IPS DF 19.7 (cell line): ENCODE measurements at regions not wholly inside any gene's neighbourhood (a gene's known extent, or its start where the extent isn't known, plus 50 kb on each side); places are given as distances from the start of the nearest gene placed in this dataset.

ENCODE experiments used
- DNase-seq: peaks from one replicate; pipeline ENCODE4 v3.0.0-alpha.2; 2013; ENCODE audit warnings: low read depth, low spot score

DNA sequence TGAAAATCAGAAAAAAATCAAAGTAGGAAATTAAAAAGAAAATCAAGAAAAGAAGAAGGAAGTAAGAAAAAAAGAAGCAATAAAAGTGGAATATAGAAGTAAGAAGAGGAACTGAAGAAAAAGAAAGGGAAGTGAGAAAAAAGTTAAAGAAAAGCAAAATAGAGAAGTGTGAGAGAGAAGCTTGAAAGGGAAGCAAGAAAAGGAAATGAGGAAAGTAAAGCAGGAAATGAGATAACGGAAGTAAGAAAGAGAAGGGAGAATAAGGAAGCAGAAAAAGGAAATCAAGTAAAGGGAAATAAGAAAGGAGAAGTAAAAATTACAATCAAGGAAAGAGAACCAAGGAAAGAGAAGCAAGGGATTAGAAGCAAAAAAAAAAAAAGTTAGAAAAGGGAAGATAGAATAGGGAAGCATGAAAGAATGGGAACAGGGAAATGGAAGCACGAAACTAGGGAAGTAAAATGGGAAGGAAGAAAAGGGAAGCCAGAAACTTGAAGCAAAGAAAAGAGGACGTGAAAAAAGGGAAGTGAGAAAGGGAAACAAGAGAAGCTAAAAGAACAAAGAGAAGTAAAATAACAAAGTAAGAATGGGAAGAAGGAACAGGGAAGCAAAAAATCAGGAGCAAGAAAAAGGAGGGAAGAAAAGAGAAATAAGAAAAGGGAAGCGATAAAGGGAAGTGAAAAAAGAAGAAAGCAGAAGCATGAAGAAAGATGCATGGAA lies 243.3 kb upstream of the NCKAP5 start:
- no peak for DNase-seq

DNA sequence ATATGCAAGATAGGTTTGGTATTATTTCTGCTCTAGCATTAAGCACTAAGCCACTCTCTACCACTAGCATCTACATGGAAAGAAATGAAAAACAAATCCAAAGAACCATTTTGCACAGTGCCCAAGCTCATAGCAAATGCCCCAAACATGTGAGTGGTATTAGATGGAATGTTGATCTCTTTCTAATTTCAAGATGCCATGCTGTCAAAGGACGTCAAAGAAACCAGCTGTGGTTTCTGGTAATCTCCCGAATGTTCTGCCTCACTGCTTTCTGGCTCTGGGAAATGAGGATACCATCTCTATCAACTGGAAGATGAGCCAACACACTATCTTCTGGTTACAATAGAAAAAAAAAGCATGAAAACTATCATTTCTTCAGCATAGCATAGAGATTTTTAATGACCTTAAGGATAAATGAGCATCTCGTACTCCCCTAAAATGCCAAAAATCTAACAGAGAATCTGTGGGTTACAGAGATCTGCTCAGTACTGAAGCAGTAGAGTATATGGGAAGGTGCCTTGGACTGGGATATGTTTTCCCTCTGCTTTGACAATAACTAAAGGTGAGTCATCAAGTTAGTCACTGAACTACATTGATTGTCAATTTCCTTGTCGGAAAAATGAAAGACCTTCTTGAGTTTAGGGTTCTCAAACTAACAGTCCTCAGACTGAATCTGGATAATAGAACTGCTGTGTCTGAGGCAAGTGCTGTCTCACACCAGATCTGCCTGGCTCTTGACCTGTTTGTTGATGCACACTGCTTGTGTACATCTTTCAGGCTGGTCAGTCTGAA lies 244.8 kb upstream of the NCKAP5 start:
- DNase-seq = no peak

DNA sequence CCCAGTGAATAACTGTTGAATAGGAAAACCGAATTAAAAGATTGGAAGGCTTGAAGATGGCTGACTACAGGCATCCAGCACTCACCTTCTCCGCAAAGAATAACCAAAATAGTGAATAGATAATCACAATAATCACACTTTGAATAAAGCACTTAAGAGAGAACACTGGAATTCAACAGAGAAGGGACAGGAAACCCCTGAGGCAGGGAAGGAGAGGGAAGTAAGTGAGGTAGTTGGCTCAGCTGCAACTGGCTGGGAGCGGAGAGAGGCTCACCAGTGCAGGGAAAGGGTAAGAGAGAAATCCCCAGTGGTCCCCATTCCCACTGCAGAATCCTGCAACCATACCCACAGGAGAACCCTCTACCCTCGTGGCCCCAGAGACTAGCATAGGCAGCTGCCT lies 246.6 kb upstream of the NCKAP5 start:
- no peak for DNase-seq

DNA sequence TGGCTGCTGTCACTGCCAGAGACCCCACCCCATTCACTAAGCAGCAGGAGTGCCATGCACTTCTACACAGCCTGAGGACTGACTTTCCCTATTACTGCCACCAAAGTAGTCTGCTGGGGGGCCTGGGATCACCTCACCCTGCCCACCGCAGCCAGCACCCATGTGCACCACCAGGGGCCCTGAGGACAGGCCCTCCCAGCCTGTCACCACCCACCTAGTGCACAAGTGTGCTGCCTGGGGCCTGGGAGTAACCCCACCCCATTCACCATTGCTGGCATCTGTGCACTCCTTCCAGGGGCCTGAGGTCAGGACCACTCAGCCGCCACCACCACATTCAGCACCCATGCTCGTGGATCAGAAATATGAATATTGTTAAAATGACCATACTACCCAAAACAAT lies 247.8 kb upstream of the NCKAP5 start:
- no peak for DNase-seq

DNA sequence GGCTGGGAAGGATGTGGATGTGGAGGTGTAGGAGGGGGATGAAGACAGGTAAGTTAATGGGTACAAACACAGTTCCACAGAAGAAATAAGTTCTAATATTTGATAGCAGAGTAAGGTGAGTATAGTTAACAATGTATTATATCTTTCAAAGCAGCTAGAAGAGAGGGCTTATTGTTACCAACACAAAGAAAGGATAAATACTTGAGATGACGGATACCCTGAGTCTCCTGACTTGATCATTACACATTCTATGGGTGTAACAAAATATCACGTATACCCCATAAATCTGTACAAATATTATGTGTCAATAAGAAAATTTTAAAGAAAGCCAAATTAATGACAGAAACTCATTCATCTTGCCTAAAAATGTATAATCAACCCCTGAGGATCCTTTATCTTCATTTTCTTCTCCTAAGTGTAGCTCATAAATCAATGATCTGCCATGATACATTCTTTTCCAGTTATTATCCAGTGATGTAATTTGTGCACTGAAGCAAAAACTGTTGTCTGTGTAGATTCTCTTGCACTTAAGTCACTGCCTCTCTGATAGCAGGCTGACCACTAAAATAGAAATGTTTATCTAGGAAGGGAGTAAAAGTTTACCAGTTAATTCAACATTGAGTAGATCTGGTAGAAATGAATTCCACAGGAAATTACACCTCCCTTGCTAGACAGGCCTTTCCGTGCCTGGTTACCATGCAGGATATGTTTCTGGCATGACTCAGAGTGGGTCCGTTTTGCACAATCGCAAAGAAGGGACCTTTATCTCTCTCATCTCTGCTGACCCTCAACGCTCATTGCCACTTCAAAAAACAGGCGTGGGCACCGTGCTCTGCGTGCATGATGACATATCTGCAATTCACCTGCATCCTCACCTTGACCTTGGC lies 249.7 kb upstream of the NCKAP5 start:
- DNase-seq = no peak

DNA sequence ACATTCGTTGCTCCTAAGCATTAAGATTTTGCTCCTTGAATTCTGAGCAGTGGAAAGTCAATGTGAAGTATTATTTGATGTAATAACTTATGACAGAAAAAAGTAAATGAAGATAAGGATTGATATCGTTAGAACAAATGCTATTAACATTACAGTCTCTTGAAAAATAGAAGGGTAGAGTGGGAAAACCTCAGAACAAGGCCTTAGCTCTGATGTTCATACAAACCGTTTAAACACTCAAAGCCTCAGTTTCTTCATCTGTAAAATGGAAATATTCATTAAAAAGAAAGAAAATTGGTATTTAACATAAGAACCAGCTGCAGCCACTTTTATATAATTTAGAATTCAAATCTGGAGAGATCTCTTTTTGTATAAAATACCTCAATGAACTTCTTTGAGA lies 250.4 kb upstream of the NCKAP5 start:
- no peak for DNase-seq

DNA sequence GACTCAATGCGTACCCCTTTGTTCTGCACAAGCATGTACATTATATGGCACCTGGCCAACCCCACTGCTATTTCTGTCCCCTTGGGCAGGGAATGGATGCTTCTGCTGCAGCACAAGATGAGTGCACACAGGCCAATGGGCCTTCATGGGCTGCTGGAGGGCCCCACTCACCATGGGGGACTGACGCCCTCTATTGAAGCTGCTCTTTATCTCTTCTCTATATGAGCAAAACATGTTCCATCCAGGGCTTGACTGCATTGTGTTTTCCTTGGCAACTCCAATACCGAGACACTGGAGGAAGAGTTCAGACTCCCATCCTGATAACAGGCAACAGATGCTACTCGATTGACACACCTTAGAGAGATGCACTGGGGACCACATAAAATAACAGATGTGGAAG lies 251.6 kb upstream of the NCKAP5 start:
- no peak for DNase-seq

DNA sequence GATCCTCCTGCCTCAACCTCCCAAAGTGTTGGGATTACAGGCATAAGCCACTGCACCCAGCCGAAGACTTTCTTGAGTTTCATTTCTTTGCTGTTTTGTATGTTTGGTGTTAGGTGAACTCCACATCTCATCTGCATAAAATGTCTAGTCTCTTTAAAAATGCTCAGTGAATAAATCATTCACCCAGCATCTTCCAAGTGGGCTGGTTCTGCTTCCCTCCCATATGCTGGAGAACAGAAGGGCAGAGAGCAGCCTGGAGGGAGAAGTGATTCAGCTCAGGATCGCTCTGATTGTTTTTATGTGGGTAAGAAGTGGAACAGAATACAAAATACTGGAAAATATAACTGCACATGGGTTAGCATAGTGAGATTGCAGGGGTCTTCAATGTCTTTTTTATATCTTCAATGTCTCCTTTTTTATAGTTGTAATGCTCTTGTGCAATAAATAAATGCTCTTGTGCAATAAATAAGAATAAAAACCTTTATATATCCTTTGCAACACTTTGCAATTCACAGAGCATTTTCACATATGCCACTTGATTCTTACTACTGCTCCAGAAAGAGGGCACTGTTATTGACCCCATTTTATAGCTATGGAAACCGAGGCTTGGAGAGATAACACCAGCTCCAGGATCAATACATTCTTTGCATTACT lies 253.0 kb upstream of the NCKAP5 start:
- DNase-seq = no peak

DNA sequence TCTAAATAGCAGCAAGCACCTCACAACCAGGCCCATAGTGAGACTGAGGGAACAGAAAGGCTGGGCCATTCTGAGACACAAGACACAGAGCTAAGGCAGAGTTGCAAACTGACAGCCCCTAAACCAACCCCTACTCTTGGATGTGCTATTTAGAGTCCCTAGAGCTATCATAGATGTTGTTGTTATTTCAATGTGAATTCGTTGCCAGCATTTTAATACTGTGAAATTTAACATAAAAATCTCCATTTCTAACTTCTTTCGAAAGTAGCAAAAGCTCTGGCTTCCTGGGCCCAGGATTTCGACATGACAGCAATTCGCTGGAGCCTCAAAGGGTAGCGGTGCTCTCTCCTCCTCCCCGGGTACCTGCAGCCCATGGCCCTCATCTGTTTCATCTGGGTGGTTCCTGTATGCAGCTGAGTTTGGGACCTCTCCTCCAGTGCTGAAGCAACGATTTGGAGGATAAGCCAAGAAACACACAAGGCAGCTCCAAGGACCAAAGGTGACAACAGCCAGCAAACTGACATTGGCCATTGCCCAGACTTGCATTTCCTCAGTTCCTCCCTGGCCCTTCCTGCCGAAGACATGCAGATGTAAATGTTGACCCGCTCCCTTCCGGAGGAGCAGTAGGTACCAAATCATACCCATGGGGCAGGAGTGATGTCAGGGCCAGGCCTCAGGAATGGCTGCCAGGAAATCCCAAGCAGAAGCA lies 254.4 kb upstream of the NCKAP5 start:
- no peak for DNase-seq

DNA sequence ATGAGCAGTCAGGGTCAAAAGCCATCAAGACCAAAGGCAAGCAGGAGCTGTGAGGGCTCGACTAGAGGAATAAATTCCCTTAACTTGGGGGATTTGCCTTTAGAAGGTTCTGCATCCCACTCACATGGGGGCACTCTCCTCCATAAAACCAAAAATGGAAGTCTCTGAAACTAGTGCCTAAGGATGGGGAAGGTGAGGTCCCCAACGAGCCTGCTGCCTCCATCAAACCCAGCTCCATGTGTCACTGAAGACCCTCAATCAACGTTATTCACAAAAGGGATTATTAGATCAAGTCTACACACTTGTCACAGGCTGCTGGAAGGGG lies 254.9 kb upstream of the NCKAP5 start:
- no peak for DNase-seq

DNA sequence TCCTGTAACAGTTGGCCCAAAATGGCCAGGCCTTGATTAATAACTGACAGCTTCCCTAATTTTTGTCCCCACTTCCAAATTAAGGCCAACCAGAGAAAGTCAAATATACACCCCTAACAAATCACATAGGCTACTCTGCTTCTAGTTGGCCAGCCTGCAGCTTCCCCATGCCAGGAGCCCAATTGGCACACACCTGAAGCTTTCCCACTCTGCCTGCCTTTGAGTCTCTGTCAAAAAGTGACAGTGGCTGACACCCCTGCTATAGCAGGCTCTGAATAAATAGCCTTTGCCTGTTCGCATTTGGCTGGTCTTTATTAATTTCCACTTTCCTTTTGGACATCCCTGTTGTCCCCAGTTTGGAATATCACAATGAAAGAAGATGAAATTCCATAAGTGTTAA lies 256.6 kb upstream of the NCKAP5 start:
- DNase-seq = no peak

DNA sequence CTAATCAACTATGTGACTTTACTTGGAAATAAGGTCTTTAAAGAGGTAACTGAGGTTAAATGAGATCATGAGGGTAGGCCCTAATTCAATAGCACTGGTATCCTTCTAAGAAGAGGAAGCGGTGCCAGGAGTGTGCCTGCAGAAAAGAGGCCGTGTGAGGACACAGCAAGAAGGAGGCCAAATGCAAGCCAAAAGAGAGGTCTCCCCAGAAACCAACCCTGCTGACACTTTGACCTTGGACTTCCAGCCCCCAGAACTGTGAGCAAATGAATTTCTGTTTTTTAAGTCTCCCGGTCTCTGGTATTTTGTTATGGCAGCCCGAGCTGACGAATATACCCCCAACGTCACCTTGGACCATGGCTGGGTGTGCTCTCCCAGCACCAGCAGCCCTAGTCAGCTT lies 257.5 kb upstream of the NCKAP5 start:
- DNase-seq = no peak

DNA sequence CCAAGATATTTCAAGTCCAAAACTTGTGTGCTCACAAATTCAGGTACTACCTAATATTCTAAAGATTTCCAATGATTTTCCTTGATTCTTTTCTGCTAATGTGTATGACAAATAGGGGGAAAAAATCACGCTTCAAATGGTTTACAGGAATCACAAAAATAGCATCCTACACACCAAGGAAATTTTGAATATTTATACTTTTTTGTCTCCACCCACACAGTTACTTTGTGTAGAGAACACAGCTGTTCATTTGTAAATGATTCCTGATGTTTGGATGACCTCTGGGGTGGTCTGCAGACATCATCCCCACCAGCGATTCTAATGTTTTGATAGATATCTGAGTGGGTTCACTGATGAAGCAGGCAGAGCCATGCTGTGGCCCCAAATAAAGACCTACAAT lies 260.6 kb upstream of the NCKAP5 start:
- no peak for DNase-seq

DNA sequence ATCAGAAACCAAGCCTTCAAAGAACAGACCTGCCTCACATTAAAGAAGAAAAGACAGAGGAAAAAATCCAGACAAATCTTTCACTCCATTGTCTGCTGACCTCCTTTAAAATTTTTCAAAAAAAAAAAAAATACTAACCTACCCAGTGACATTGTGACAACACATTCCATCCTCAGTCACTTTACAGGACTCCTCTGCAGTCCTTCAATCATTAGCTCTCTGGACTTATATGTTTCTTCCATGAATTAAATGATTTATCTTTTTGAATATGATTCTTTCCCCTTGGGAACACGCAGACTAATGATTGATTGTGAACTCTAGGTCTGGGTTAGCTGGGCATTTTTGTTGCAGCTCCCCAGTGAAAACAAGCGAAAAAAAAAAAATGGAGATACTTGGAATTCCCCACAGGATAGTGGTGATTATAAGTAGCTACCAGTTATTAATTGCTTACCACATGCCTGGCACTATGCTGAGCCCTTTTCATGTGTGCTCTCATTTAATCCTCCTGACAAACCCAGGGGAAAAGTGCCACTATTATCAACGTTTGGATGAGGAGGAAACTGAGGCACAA lies 261.3 kb upstream of the NCKAP5 start:
- no peak for DNase-seq

DNA sequence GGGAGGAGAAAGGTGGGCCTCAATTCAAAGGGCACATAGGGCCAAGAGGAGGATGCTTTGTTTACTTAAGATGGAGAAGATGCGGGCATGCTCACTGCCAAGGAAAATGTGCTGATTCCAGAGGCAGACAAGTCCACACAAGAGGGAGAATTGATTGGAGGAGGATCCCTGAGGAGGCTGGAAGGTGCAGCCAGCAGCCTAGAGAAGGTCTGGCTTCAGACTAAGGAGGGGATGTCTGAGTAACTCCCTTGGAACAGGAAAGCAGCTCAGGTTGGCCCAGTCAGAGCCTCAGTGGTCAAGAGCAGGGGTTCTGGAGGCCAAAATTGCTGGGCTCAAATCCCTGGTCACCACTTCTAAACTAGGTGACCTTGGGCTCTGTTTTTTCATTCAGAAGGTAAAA lies 265.5 kb upstream of the NCKAP5 start:
- DNase-seq = no peak

DNA sequence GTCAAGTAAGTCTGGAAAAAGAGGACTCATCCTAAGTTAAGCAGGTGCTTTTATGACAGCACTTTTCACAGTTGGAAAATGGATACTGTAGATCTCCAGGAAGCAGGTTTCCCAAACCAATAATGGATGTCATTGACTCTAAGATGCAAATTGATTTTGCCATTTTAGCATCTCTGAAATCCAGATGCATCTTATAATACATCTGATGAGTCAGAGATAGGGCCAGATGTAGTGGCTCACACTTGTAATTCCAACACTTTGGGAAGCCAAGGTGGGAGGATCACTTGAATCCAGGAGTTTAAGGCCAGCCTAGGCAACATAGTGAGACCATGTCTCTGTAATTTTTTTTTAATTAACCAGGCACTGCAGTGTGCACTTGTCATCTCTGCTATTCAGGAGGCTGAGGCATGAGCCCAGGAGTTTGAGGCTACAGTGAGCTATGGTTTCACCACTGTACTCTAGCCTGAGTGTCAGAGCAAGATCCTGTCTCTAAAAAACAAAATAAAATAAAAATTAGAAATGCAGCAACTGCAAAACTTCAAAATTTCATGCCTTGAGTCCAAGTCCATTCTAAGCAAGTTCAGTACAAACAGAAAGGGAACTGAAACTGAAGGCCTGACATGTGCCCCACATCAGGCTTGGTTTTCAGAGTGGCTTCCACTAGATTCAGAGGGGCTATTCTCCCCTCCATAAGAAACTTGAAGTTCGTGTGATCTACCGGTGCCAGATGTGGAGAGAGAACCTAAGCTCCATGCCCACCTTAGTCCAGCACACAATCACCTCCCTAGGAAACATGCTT lies 267.8 kb upstream of the NCKAP5 start:
- DNase-seq = no peak

DNA sequence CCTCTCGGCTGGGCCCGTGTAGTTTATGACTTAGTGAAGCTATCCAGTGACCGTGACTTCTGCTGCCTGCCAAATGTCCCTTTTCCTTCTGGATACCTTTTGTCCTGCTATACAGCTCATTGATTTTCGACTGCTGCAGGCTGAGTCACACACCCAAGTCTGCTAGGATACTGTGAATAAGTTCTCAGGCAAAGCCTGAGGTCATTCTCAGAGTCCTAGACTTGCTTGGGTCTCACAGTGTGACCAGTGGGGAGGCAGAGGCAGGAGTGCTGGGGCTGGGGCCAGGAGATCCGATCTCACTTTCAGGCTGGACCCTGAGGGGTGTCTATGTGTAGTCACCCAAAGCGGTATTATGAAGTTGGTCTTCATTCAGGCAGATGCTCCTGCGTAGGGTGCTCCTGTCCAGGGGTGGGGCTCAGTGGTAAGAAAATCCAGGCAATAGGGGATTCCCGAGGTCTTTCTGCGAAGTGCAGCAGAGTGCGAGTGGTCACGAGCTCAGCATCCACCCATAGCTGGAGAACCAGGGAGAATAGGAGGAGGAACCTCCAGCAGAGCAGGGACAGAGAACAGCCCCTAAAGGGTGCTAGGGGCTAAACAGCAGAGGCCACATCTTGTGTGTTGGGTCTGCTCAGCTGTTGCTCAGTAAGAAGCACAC lies 268.6 kb upstream of the NCKAP5 start:
- no peak for DNase-seq

DNA sequence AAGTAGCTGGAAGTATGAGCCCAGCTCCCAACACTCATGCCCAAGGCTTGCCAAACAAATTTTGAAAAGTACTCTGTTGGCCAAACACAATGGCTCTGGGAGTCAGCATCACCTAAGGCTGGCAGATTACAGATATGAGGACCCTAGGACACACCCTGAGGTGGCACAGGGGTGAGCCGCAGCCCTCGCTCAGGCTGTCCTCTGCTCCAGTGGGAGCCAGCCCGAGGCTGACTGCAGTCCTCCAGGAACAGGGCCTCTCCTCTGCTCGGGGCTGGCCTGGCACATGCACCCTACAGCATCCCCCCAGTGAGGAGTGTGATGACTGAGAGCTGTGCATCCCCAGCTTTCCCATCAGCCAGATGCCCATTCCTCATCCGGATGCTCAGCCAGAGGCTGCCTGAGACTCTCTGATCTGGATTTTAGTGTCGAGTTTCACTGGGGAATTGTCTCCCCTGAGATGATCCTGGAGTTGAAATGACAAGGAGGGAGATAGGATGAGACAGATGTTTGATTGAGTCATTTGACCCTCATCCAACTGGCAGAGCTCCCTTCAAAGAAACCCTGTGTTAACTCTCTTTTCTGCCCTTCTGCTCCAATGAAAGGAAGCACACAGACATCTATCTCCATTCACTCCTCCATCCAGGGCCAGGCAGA lies 269.3 kb upstream of the NCKAP5 start:
- no peak for DNase-seq
